Stimulated activated CD8-positive, alpha-beta memory T cell treated with anti-CD3 and anti-CD28 coated beads, Interleukin-12 subunit alpha, Interleukin-12 subunit beta, amount 100 ng/mL, for 1 hour (primary cell): ENCODE measurements at regions not wholly inside any gene's neighbourhood (a gene's known extent, or its start where the extent isn't known, plus 50 kb on each side); places are given as distances from the start of the nearest gene placed in this dataset.
"Not testable (repeated sequence)": the region's sequence is repeated elsewhere in the genome, so short reads cannot be mapped to it uniquely, and the experiment has no call there.

ENCODE experiments used
- DNase-seq: peaks from one replicate; pipeline ENCODE4 v3.0.0-alpha.2; 2020; ENCODE audit warnings: low read depth

DNA sequence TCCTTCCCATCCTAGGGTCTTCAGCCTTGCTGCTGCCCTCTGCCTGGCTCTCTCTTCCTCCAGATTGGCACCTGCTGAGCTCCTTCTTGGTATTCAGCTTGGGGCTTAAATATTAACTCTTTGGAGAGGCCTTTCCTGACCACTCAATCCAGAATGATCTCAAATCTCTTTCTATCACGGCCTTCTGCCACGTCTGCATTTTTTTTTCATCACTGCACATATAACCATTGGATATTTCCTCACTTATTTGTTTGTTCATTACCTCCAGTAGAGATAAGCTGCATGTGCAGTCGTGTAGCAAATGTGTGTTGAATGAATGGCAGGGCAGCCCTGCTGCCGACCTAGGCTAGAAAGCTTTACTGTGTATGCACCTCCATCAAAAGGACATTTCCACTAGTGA lies 51.6 kb upstream of the MPP7 start:
- no peak for DNase-seq

DNA sequence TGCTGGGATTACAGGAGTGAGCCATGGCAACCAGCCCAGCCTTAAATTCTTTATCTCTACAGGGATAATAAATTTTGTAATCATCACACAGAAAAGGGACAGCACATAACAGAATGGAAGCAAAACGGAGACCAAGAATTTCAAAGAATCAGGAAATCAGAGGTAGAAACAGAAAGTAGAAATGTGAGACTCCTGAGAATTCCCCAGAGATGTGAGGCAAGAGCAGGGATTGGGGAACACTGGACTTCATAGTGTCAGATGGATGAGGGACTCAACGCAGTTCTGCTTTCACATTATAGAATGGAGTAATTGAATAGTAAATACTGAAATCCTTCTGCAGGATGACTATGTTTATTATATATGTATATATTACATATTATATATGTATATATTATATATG lies 52.5 kb upstream of the MPP7 start:
- DNase-seq: no peak

DNA sequence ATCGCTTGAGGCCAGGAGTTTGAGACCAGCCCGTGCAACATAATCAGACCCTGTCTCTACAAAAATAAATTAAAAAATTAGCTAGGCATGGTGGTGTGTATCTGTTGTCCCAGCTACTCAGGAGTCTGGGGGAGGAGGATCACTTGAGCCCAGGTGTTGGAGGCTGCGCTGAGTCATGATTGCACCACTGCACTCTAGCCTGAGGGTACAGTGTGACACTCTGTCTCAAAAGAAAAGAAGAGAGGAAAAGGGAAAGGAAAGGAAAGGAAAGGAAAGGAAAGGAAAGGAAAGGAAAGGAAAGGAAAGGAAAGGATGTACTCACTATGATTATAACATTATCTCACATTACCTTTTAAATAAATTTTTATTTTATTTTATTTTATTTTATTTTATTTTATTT lies 56.5 kb upstream of the MPP7 start:
- DNase-seq: no peak

DNA sequence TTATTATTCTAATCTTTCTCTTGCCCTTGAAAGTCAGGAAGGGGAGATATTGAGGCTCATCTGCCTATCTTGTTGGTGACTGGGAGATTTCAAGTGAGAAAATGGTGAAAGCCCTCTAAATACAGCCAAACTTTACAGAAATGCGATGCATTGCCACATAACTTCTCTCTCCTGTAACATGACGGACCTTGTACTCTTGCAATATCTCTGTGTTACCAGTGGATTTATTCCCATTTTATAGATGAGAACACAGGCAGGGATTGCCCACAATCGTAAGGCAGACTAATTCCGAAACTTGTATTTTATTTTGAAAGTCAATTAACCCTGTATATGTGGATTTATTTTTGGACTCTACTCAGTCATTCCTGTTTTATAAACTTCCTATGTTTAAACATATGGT lies 57.3 kb upstream of the MPP7 start:
- DNase-seq: no peak

DNA sequence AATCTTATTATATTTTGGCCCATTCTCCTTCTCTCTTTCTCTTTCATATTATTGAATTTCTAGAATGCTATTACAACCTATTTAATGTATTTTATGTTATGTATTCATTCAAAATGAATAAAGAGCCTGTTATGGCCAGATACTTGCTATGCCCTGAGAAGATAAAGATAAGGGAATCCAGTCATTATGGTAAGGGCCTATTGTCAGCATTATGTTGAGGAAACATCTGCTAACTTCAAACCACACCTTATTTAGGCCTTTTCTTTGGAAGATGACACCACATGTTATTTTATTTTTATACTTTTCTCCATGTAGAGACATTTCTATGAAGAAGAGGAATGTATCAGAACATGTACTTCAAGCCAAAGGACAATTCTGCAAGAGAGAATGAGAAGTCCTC lies 60.5 kb upstream of the MPP7 start:
- no peak for DNase-seq

DNA sequence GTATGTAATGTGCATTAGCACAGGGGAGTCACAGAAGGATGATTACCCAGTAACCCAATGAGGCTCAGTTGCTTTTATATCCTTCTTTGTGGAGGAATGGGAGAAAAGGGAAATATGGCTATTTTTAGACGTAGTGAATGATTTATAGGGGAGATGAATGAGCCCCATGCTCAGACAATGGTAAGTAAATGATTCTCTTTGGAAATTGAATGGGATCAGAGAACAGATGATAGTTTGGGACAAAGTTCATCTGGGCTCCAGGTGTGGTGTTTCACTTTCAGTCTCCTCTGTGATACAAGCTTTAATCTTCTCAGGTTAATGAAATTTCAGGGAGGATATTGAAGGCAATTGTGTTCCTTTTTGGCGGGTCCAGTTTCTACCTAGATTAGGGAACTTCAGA lies 63.0 kb upstream of the MPP7 start:
- DNase-seq: no peak

DNA sequence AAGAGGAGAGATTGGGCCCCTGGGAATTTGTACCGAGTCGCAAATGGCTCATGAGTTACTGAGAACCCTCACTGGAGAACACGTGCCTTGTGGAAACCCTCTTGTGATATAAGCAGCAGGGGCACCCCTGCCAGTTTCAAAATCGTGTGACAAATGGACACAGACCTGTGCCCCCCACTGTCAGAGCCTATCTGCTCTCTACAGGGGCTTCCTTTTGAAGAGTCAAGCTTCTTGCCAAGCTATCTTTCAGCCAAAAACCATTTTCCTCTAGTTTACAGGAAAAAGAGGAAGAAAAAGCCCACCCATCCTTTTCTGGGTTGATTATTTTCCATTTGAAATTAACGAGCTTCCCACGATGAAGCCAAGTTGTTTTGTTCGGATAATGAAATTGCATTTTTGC lies 64.1 kb upstream of the MPP7 start:
- no peak for DNase-seq

DNA sequence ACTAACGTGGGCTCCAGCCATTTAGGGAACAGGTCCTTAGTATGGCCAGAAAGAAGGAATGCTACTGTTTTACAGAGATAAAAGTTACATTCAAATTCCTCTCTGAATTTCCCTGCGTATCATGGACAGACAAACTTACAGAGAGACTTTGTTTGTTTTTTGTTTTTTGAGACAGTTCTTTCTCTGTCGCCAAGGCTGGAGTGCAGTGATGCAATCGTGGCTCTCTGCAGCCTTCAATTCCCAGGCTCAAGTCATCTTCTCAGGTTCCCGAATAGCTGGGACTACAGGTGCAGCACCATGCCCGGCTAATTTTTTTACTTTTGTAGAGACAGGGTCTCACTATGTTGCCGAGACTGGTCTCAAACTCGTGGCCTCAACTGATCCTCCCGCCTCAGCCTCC lies 64.5 kb upstream of the MPP7 start:
- no peak for DNase-seq

DNA sequence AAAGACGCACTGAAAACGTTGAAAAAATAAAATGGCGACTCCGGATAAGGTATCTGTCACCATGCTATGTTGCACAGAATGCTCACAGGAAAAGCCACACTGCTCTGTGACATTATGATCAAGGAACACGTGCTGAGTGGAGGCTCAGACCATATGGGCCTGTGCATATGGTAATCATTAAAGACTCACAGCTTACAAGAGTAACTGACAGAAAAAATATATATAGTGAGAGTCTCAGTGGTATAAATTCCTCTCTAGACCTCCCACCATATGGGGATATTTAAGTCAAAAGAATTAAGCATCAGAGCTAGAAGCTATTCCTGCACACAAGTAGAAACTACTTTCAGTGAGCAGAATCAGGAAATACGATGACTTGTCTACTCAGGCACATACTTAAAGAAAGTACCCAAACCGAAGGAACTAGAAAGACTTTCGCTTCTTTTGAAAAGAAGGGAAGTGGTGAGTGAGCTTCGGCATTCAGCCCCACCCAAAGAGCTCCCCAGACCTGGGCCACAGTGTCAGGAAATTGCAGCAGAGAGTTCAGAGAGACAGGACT lies 65.1 kb upstream of the MPP7 start:
- peak; percentile 38 for DNase-seq

DNA sequence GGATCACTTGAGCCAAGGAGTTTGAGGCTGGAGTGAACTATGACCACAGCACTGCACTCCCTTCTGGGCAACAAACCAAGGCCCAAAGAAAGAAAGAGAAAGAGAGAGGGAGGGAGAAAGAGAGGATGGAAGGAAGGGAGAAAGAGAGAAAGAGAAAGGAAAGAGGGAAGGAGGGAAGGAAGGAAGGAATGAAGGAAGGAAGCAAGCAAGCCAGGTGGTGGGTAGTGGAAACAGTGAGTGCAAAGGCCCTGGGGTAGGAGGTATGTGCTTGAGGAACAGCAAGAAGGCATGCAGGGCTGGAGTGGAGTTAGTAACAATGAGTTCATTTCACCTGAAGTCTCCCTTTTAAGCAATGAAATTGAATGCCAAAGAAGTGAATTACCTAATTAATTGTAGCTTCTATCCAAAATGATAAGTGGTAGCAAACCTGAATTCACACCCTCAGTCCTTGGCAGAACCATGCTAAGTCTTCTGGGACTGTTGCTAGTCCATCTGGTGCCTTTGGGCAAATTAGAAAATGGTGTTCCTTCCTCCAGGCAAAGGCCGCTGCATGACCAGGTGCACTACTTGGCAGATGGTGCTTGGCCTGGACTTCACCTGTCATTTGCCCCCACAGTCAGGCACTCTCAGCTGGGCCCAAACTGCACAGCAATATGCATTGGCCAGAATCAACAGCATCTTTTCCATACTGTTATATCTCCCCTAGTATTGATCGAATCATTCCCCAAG lies 67.4 kb upstream of the MPP7 start:
- DNase-seq: no peak

DNA sequence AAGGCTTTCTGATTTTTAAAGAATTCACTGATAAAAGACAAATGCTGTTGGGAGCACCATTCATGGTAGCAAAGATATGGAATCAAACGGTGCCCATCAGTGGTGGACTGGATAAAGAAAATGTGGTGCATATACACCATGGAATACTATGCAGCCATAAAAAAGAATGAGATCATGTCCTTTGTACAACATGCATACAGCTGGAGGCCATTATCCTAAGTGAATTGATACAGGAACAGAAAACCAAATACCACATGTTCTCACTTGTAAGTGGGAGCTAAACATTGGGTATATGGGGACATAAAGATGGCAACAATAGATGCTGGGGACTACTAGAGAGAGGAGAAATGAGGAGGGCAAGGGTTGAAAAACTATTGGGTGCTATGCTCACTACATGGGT lies 68.8 kb upstream of the MPP7 start:
- DNase-seq: not testable (repeated sequence)

DNA sequence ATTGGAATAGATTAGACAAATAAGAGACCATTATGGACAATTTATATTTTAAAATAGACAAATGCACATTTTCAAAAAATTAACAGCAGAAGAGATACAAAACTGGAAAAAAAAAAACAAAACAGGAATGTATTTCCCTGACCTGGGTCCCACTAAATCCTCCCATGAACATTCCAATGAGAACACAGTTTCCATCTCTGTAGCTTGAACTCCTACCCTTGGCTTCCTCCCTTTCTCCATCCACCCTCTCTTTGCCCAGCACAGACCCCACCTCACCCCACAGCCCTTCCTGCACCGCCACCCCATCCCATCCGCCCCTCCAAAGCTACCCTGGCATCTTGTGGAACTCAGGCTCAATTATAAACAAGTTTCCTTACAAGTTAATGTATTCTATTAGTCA lies 71.2 kb upstream of the MPP7 start:
- no peak for DNase-seq

DNA sequence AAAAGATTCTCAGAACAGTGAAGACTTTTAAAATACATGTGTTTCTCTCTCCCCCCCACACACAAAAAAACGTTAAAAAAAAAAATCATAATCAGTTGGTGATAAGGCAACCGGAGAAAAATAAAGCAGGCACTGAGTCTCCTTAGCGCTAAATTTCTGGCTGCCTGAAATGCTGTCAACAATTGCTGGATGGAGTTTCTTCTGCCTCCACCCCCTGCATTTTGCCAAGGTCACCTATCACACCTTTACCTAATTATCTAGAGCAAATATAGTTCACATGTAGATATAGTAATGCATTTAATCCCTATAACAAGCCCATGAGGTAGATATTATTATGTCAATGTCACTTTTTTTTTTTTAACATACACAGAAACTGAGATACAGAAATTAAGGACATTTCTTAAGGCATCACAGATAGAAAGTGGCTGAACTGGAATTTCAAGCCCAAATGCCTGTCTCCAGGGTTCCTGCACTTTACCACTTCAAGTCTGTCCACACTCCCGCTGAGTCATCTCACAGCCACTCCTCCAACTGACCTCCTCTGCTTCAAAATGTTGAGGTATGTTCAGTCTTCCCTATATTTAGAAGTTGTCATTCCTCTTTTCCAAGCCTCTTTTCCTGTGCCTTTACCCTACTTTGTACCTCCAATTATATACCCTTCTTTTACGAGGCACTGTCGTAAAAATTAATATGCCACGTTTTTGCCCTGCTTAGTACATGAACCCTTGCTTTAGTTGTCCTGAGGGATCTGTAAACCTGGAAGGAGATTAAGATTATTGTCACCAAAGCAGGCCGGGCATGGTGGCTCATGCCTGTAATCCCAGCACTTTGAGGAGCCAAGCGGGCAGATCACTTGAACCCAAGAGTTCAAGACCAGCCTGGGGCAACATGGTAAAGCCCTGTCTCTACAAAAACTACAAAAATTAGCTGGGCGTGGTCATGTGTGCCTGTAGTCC lies 72.8 kb upstream of the MPP7 start:
- DNase-seq: no peak

DNA sequence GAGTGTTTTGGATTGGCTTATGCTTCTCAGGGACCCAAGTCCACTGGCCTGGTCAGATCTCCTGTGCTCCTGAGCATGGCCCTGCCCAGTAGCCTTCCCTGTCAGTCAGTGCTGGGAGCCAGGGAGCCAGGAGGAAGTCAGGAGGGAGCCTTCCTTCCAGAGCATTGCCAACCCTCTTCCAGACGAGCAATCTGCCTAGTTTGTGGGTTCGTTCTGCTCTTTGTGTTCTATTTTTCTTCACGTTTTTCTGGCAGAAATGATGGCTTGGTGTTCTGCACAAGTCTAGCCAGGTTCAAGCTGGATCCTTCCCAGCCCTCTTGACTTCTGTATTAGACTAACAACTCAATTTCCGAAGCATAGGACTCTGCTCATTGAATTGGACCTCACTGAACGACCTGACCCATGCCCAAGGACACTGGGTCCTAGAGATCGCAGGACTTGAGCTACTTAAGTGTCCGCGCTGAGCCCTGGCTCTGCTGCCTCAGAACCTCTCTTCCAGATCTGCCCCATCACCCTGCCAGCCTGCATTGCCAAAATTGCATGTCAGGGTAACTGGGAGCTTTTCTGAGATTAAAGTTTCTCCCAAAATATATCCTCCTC lies 76.2 kb upstream of the MPP7 start:
- DNase-seq: no peak

DNA sequence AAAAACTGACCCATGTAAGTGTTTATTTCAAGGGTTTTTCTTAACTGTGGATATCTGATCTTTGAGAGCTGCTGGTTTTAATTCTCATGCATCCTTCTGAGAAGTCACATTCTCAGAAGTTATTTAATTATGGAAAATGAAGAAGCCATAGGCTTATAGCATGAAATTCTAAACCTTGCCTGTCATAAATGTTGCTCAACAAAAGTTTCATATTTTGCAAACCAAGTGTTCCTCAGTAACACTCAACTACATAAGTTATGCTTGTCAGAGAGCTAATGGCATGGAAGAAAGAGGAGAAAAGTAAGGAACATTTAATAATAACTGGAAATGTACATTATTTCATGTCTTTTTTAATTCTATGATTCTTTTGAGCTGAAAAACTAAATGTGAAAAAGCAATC lies 78.6 kb upstream of the MPP7 start:
- DNase-seq: no peak

DNA sequence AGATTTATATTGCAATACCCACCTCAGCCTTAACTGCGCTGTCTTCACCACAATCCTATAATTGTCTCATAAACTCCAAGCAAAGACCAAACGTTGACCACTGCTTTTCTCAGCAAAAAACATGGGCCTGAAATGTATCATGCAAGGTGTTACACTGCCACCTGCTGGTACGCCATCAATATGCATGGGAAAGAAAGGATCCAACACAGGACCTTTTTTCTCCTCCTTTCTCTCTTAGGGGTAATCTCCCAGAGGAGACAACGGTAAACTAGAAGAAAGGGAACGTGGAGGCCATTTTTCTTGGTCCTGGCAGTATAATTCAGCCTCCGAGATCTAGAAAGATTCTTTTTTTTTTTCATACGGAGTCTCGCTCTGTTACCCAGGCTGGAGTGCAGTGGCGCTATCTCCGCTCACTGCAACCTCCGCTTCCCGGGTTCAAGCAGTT lies 79.1 kb upstream of the MPP7 start:
- DNase-seq: peak; percentile 82

DNA sequence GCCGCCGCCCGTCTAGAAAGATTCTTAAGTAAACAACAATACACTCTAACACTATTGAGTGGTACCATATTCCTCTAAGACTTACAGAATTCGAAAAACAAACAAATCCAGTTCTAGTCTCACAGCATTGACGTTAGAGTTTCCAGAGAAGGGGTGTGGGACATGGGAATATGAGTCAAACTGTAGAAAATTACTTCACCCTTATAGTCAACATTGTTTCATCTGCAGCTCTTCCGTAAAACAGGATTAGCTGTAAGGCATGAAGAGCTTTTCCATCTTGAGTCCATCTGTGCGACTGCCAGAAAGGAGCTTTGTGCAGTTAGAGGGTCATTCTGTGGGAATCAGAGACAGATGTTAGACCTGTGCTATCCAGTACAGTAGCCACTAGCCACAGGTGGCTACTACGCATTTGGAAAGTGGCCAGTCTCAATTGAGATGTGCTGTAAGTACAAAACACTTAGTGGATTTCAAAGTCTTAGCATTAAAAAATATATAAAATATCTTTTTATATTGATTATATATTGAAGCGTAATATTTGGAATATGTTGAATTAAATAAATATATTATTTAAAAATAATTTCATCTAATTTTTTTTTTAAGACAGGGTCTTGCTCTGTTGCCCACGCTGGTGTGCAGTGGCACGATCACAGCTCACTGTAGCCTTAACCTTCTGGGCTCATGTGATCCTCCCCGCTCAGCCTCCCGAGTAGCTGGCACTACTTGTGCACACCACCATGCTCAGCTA lies 79.8 kb upstream of the MPP7 start:
- DNase-seq: no peak

DNA sequence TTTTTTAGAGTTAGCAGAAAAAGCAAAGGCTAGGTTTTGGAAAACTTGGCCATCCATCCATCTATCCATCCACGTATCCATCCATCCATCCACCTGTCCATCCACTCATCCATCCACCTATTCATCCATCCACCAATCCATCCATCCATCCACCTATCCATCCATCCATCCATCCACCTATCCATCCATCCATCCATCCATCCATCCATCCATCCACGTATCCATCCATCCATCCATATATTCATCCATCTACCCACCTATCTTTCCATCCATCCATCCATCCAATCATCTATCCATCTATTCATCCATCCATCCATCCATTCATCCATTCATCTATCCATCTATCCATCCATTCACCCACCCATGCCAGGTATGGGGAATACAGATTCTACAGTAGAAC lies 81.7 kb upstream of the MPP7 start:
- DNase-seq: no peak

DNA sequence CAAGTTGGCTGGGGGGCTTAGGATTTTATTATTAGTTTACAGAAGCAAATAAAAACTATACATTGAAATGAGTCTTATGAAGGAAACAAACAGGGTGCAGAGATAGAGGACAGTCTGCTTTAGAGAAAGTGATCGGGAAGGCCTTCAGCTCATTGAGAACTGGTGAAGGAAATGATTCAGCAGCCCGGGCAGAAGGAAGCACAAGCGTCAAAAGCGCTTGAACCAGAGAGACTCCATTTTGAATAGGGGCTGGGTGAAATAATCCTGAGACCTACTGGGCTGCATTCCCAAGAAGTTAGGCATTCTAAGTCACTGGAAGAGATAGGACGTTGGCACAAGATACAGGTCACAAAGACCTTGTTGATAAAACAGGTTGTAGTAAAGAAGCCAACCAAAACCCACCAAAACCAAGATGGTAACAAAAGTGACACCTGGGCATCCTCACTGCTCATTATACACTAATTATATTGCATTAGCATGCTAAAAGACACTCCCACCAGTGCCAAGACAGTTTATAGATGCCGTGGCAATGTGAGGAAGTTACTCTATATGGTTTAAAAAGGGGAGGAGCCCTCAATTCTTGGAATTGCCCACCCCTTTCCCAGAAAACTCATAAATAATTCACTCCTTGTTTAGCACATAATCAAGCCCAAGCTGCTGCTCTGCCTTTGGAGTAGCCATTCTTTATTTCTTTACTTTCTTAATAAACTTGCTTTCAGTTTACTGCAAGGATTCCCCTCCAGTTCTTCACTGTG lies 83.1 kb upstream of the MPP7 start:
- no peak for DNase-seq

DNA sequence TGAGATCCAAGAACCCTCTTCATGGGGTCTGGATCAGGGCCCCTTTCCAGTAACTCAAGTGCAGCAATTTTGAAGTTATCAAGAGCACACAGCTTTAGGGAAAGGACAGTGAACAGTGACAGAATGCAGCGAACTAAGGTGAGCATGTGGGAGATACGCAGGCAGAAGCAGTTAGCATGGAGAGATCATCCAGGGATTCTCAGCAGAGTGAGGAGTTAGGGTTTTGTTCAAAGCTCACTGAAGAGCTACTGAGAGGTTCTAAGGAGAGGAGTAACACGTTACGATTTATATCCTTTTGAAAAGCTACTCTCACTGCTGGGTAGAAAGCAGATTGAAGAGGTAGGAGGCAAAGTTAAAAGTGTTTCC lies 83.6 kb upstream of the MPP7 start:
- no peak for DNase-seq

DNA sequence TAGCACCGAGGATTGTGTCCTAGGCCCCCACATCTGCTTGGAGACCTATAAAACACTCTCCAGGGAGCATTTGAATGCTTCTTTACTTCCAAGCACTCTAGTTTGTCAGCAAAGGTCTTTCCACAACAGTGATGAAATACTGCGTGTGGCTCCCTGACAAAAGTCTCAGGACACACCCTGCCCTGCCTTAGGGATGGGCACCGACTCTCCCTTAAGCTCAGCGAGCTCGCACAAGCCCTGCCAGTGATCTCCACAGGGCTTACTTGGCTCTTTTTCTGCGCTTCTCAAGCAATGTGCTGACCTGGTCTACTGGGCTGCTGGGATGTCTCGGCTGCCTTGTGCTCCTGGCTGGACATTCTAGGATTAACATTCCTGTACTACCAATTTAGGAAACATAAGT lies 84.3 kb upstream of the MPP7 start:
- no peak for DNase-seq
